ENCODE measurements at regions not wholly inside any gene's neighbourhood (a gene's known extent, or its start where the extent isn't known, plus 50 kb on each side); places are given as distances from the start of the nearest gene placed in this dataset.

GRCh38 chr9:78453450-78453849, 156.5 kb downstream of the PSAT1 start:
- DNase-seq (ENCODE audit: low read depth): no peak
- in situ Hi-C loops (cut with HindIII; ENCODE audit: low sequenced_read_pairs): no loop called here
- no peak for TF ChIP-seq CTCF (IDR thresholded peaks at IDR 0.05; ENCODE audit: low read depth, low read length, missing control alignments)
- no peak overlapping the region for H3K4me3 ChIP-seq (ENCODE audit: low read depth, low read length)

GRCh38 chr9:78462611-78463010, 165.7 kb downstream of the PSAT1 start:
- no peak for TF ChIP-seq CTCF (IDR thresholded peaks at IDR 0.05; ENCODE audit: low read depth, low read length, missing control alignments)
- DNase-seq (ENCODE audit: low read depth): no peak
- no peak overlapping the region for H3K4me3 ChIP-seq (ENCODE audit: low read depth, low read length)
- in situ Hi-C loops (cut with HindIII; ENCODE audit: low sequenced_read_pairs): no loop called here

GRCh38 chr9:78463750-78464149, 166.8 kb downstream of the PSAT1 start:
- no peak overlapping the region for H3K4me3 ChIP-seq (ENCODE audit: low read depth, low read length)
- no peak for DNase-seq (ENCODE audit: low read depth)
- in situ Hi-C loops (cut with HindIII; ENCODE audit: low sequenced_read_pairs): no loop called here
- no peak for TF ChIP-seq CTCF (IDR thresholded peaks at IDR 0.05; ENCODE audit: low read depth, low read length, missing control alignments)

GRCh38 chr9:78468231-78468630, 171.3 kb downstream of the PSAT1 start:
- H3K4me3 ChIP-seq (ENCODE audit: low read depth, low read length): no peak overlapping the region
- TF ChIP-seq CTCF (IDR thresholded peaks at IDR 0.05; ENCODE audit: low read depth, low read length, missing control alignments): no peak
- in situ Hi-C loops (cut with HindIII; ENCODE audit: low sequenced_read_pairs): no loop called here
- DNase-seq (ENCODE audit: low read depth): no peak

- no peak overlapping the region for H3K4me3 ChIP-seq (ENCODE audit: low read depth, low read length)
- no peak for TF ChIP-seq CTCF (IDR thresholded peaks at IDR 0.05; ENCODE audit: low read depth, low read length, missing control alignments)
- in situ Hi-C loops (cut with HindIII; ENCODE audit: low sequenced_read_pairs): no loop called here
- no peak for DNase-seq (ENCODE audit: low read depth)
Observed at GRCh38 chr9:78468974-78469576, 172.2 kb downstream of the PSAT1 start.

GRCh38 chr9:78470216-78470615, 173.3 kb downstream of the PSAT1 start:
- in situ Hi-C loops (cut with HindIII; ENCODE audit: low sequenced_read_pairs): no loop called here
- H3K4me3 ChIP-seq (ENCODE audit: low read depth, low read length): no peak overlapping the region
- DNase-seq (ENCODE audit: low read depth): no peak
- no peak for TF ChIP-seq CTCF (IDR thresholded peaks at IDR 0.05; ENCODE audit: low read depth, low read length, missing control alignments)
